Right lobe of liver (tissue), 4 donors: ENCODE measurements at regions not wholly inside any gene's neighbourhood (a gene's known extent, or its start where the extent isn't known, plus 50 kb on each side); places are given as distances from the start of the nearest gene placed in this dataset.

ENCODE experiments used
- POLR2A ChIP-seq: fragments of 450-650 bp; IDR thresholded peaks from one replicate; pipeline ENCODE4 v1.6.1; 2017; ENCODE audit warnings: antibody characterized with exemption, mild to moderate bottlenecking
- TF ChIP-seq, protein P1 (sequence below), 4 donors: fragments of 200-600 bp in 3 of 4; fragments of 450-650 bp in 1 of 4; IDR thresholded peaks; one replicate each; pipeline versions ENCODE4 v1.5.1 to v1.8.0; 2016 to 2022; ENCODE audit warnings: antibody characterized with exemption in 4 of 4, mild to moderate bottlenecking in 2 of 4
- donor health status: DM: no; HTN: no; CAD: no.
- donor health status: DM: no; HTN: no; CAD: no.
- donor health status: DM: no; HTN: yes; CAD: no.

DNA sequence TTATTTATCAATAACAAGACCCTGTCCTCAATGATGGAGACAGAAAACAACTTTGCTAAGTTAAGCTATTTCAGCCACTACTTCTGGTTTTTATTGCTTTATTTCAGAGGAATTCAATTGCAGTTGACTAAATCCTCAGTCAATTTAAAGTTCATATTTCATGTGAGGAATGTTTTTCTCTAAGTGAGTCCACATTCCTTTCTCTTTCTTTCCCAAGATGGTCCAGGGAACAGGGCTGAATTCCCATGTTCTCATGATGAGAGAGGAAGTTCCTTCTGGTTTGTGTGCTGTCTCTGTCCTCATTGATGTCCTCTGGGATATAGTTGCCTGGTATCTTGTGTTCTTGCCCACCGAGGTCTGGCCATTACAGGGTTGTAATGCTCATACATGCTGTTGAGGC lies 117.2 kb downstream of the SLIT2 start:
- TF ChIP-seq, protein P1, sequence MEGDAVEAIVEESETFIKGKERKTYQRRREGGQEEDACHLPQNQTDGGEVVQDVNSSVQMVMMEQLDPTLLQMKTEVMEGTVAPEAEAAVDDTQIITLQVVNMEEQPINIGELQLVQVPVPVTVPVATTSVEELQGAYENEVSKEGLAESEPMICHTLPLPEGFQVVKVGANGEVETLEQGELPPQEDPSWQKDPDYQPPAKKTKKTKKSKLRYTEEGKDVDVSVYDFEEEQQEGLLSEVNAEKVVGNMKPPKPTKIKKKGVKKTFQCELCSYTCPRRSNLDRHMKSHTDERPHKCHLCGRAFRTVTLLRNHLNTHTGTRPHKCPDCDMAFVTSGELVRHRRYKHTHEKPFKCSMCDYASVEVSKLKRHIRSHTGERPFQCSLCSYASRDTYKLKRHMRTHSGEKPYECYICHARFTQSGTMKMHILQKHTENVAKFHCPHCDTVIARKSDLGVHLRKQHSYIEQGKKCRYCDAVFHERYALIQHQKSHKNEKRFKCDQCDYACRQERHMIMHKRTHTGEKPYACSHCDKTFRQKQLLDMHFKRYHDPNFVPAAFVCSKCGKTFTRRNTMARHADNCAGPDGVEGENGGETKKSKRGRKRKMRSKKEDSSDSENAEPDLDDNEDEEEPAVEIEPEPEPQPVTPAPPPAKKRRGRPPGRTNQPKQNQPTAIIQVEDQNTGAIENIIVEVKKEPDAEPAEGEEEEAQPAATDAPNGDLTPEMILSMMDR (IDR thresholded peaks at IDR 0.05), result no peak
- TF ChIP-seq POLR2A, result no peak
